Endothelial cell of umbilical vein (primary cell): ENCODE measurements at regions not wholly inside any gene's neighbourhood (a gene's known extent, or its start where the extent isn't known, plus 50 kb on each side); places are given as distances from the start of the nearest gene placed in this dataset.

ENCODE experiments used
- BruUV-seq: library from RNA; stranded (reverse); fragments of 400-500 nt; replicated peaks from 2 replicates; lab custom pipeline; 2021; lab: Mats Ljungman, UMichigan
- CTCF ChIA-PET: fragments of 300-600, 350-600 bp; sonication (Branson Sonifier 250); formaldehyde crosslinking; loops from one replicate; lab custom pipeline; 2021; ENCODE audit warnings: antibody characterized with exemption, inconsistent platforms; lab: Charles Lee
- POLR2A ChIA-PET: fragments of 300-600, 350-600 bp; sonication (Branson Sonifier 250); formaldehyde crosslinking; loops from one replicate; lab custom pipeline; 2021; ENCODE audit warnings: antibody characterized with exemption, inconsistent platforms; lab: Charles Lee
- DNase-seq: peaks from one replicate; pipeline ENCODE4 v3.0.0-alpha.2; 2011; ENCODE audit warnings: low read depth, low spot score
- FAIRE-seq: peaks from 2 replicates; lab custom pipeline; 2011; peaks lifted over from hg19 to GRCh38; lab: Jason Lieb, UNC
- H2AFZ ChIP-seq: 2 replicates; pipeline ENCODE4 v1.6.0; 2012; ENCODE audit warnings: low read depth, low read length, control low read depth, inconsistent platforms
- H3K27ac ChIP-seq: 2 replicates; pipeline ENCODE4 v1.5.1; 2011; ENCODE audit warnings: low read depth, mild to moderate bottlenecking, control low read depth, low read length, moderate library complexity; ENCODE audit not compliant: insufficient read depth
- H3K27me3 ChIP-seq, 2 experiments: 2 replicates each; pipeline versions ENCODE4 v1.6.0 to v1.6.1; 2011; ENCODE audit warnings: low read length in 2 of 2, mixed read lengths in 1 of 2; ENCODE audit not compliant: control insufficient read depth in 2 of 2, insufficient read depth in 2 of 2
- H3K36me3 ChIP-seq, 2 experiments: 2 replicates in 1 of 2; 3 replicates in 1 of 2; pipeline ENCODE4 v1.5.1; 2011; ENCODE audit warnings: low read length in 2 of 2, mild to moderate bottlenecking in 1 of 2, moderate library complexity in 1 of 2; ENCODE audit not compliant: control insufficient read depth in 2 of 2, insufficient read depth in 2 of 2; ENCODE audit errors: extremely low read depth in 1 of 2
- H3K4me1 ChIP-seq: 3 replicates; pipeline ENCODE4 v1.5.1; 2011; ENCODE audit warnings: mild to moderate bottlenecking, low read length; ENCODE audit not compliant: control insufficient read depth, insufficient read depth; ENCODE audit errors: extremely low read depth
- H3K4me2 ChIP-seq: 2 replicates; pipeline ENCODE4 v1.6.1; 2011; ENCODE audit warnings: low read length, control low read depth, mixed read lengths; ENCODE audit not compliant: insufficient read depth
- H3K4me3 ChIP-seq, 3 experiments: fragments of 200-600 bp in 1 of 3; sonication (generic), shearing (Covaris generic) in 1 of 3; replicated peaks in 1 of 3; 2 replicates each; pipeline ENCODE4 v1.5.1; 2011 to 2016; ENCODE audit warnings: control low read depth in 3 of 3, low read length in 3 of 3, mild to moderate bottlenecking in 2 of 3, inconsistent platforms in 1 of 3, low read depth in 1 of 3, moderate library complexity in 1 of 3; ENCODE audit not compliant: insufficient read depth in 1 of 3
- H3K79me2 ChIP-seq: 2 replicates; pipeline ENCODE4 v1.6.0; 2012; ENCODE audit warnings: low read length, inconsistent platforms; ENCODE audit not compliant: control insufficient read depth, insufficient read depth
- H3K9ac ChIP-seq: replicated peaks from 2 replicates; pipeline ENCODE3; 2011; ENCODE audit warnings: low read length, control low read depth; ENCODE audit not compliant: insufficient read depth; ENCODE audit errors: extremely low read depth
- H3K9me1 ChIP-seq: replicated peaks from 3 replicates; pipeline ENCODE4 v1.6.0; 2011; ENCODE audit warnings: mild to moderate bottlenecking, low read length; ENCODE audit not compliant: control insufficient read depth, insufficient read depth; ENCODE audit errors: extremely low read depth
- H3K9me3 ChIP-seq: replicated peaks from 2 replicates; pipeline ENCODE4 v1.5.1; 2012; ENCODE audit warnings: low read length, inconsistent platforms; ENCODE audit not compliant: control insufficient read depth, insufficient read depth
- H4K20me1 ChIP-seq: replicated peaks from 2 replicates; pipeline ENCODE3; 2011; ENCODE audit warnings: mild to moderate bottlenecking, low read length; ENCODE audit not compliant: control insufficient read depth, insufficient read depth; ENCODE audit errors: extremely low read depth
- EZH2 ChIP-seq: IDR thresholded peaks from 2 replicates; pipeline ENCODE4 v1.6.1; 2012; ENCODE audit warnings: borderline replicate concordance, low read depth, mild to moderate bottlenecking, moderate library complexity, low read length, inconsistent platforms; ENCODE audit not compliant: severe bottlenecking
- FOS ChIP-seq: IDR thresholded peaks from 2 replicates; pipeline ENCODE4 v1.6.1; 2011; ENCODE audit warnings: mild to moderate bottlenecking, low read length, moderate library complexity, borderline replicate concordance; ENCODE audit not compliant: insufficient read depth
- GATA2 ChIP-seq: IDR thresholded peaks from 2 replicates; pipeline ENCODE4 v1.7.0; 2011; ENCODE audit warnings: low read depth, mild to moderate bottlenecking, moderate library complexity, mixed read lengths, low read length; ENCODE audit not compliant: insufficient read length, insufficient read depth
- JUN ChIP-seq: IDR thresholded peaks from 2 replicates; pipeline ENCODE4 v1.6.1; 2011; ENCODE audit warnings: borderline replicate concordance, low read depth; ENCODE audit not compliant: insufficient read length, insufficient read depth
- MAX ChIP-seq: IDR thresholded peaks from 2 replicates; pipeline ENCODE4 v1.6.1; 2011; ENCODE audit not compliant: insufficient read depth, insufficient read length
- MYC ChIP-seq: IDR thresholded peaks from one replicate; pipeline ENCODE4 v1.6.1; 2011; ENCODE audit warnings: mild to moderate bottlenecking, low read depth, low read length
- POLR2A ChIP-seq: IDR thresholded peaks from 2 replicates; pipeline ENCODE4 v1.6.1; 2012; ENCODE audit warnings: low read depth, mild to moderate bottlenecking, control low read depth, low read length
- POLR2AphosphoS5 ChIP-seq: IDR thresholded peaks from 2 replicates; pipeline ENCODE4 v1.6.1; 2012; ENCODE audit warnings: low read depth, mild to moderate bottlenecking, control low read depth, low read length, moderate library complexity; ENCODE audit not compliant: insufficient read depth
- dilution Hi-C: fragments of 300-500 bp; cut with MboI; formaldehyde crosslinking; loops from one replicate; pipeline ENCODE4 v1.15.0; 2019; ENCODE audit warnings: low sequenced_read_pairs; ENCODE audit not compliant: extremely low pct_ligation_motif_present
- intact Hi-C: fragments of 100-400 bp; cut with micrococcal nuclease; formaldehyde crosslinking; loops from one replicate; pipeline ENCODE4 v1.10.0; 2022
- TF ChIP-seq, protein P1 (sequence below), 2 donors: IDR thresholded peaks; 1 replicate in 1 of 2; 2 replicates in 1 of 2; pipeline ENCODE4 v1.5.1; 2011; ENCODE audit warnings: low read length in 2 of 2, mild to moderate bottlenecking in 2 of 2, moderate library complexity in 2 of 2, control low read depth in 1 of 2, inconsistent platforms in 1 of 2, low read depth in 1 of 2; ENCODE audit not compliant: insufficient read depth in 1 of 2; ENCODE audit errors: extremely low read depth in 1 of 2

- H3K9me3 ChIP-seq = no peaks in the 10 kb centered on the region
- H3K79me2 ChIP-seq = no peaks in the 10 kb centered on the region
- H3K36me3 ChIP-seq = no peaks in the 10 kb centered on the region
- no peak overlapping the region for H3K4me3 ChIP-seq
- no peak overlapping the region for H2AFZ ChIP-seq
- no peak overlapping the region for H3K27ac ChIP-seq
- H3K4me1 ChIP-seq = no peaks in the 10 kb centered on the region
- H4K20me1 ChIP-seq = no peaks in the 10 kb centered on the region
- no peaks in the 10 kb centered on the region for H3K9me1 ChIP-seq
- BruUV-seq = no TSS peak
- TF ChIP-seq MYC (no peak), EZH2 (no peak), POLR2AphosphoS5 (no peak), MAX (no peak), GATA2 (no peak), JUN (no peak), FOS (no peak), POLR2A (no peak)
- TF ChIP-seq, protein P1, sequence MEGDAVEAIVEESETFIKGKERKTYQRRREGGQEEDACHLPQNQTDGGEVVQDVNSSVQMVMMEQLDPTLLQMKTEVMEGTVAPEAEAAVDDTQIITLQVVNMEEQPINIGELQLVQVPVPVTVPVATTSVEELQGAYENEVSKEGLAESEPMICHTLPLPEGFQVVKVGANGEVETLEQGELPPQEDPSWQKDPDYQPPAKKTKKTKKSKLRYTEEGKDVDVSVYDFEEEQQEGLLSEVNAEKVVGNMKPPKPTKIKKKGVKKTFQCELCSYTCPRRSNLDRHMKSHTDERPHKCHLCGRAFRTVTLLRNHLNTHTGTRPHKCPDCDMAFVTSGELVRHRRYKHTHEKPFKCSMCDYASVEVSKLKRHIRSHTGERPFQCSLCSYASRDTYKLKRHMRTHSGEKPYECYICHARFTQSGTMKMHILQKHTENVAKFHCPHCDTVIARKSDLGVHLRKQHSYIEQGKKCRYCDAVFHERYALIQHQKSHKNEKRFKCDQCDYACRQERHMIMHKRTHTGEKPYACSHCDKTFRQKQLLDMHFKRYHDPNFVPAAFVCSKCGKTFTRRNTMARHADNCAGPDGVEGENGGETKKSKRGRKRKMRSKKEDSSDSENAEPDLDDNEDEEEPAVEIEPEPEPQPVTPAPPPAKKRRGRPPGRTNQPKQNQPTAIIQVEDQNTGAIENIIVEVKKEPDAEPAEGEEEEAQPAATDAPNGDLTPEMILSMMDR (IDR thresholded peaks at IDR 0.05; ENCODE audit: extremely low read depth in 1 of 2, insufficient read depth in 1 of 2, low read depth in 1 of 2, low read length in 2 of 2) = no peak
- FAIRE-seq = no peak
- DNase-seq = no peak
- H3K9ac ChIP-seq = no peak overlapping the region
- ChIA-PET CTCF (no interaction called here), POLR2A (no interaction called here)
- intact Hi-C loops = no loop called here
- dilution Hi-C loops = no loop called here
- no peak overlapping the region for H3K4me2 ChIP-seq
- H3K27me3 ChIP-seq = no peaks in the 10 kb centered on the region
Measured at GRCh38 chr4:10364194-10364593, 93.0 kb downstream of the ZNF518B start.
